HCT116 (cell line): ENCODE measurements at regions not wholly inside any gene's neighbourhood (a gene's known extent, or its start where the extent isn't known, plus 50 kb on each side); places are given as distances from the start of the nearest gene placed in this dataset.

Experiments used
- ATAC-seq: fragments of 200-7000 bp; cut with Tn5 transposase; 2 replicates; pipeline ENCODE4 v1.9.1; 2020; ENCODE audit warnings: mild to moderate bottlenecking, moderate library complexity
- BruUV-seq: library from RNA; stranded (reverse); fragments of 400-500 nt; replicated peaks from 2 replicates; lab custom pipeline; 2021; lab: Mats Ljungman, UMichigan
- CTCF ChIA-PET: fragments of 300-600 bp; sonication (Branson Sonifier 250); formaldehyde crosslinking; loops from one replicate; lab custom pipeline; 2021; ENCODE audit warnings: antibody characterized with exemption; lab: Charles Lee
- POLR2A ChIA-PET: fragments of 300-600, 350-600 bp; sonication (Branson Sonifier 250); formaldehyde crosslinking; loops from one replicate; lab custom pipeline; 2021; ENCODE audit warnings: antibody characterized with exemption; lab: Charles Lee
- RAD21 ChIA-PET, 2 experiments: fragments of 300-600 bp; sonication (Branson Sonifier 250); formaldehyde crosslinking; loops; one replicate each; lab custom pipeline; 2023; ENCODE audit warnings: low total read pairs in 2 of 2; ENCODE audit not compliant: uncharacterized antibody in 2 of 2, unreplicated experiment in 2 of 2, low non-redundant PET in 1 of 2; lab: Charles Lee
- DNase-seq: peaks from one replicate; pipeline ENCODE4 v3.0.0-alpha.2; 2010; ENCODE audit warnings: low read depth, low spot score
- H2AFZ ChIP-seq: fragments of 200-600 bp; shearing (Covaris generic), sonication (generic); 2 replicates; pipeline ENCODE4 v1.6.1; 2017; ENCODE audit warnings: low read depth, mixed run types, mixed read lengths, antibody characterized with exemption, low read length; ENCODE audit not compliant: poor library complexity, severe bottlenecking
- H3K27ac ChIP-seq: 2 replicates; pipeline ENCODE4 v1.5.1; 2012; ENCODE audit warnings: low read depth, low read length
- H3K27me3 ChIP-seq: fragments of 200-600 bp; sonication (generic); 2 replicates; pipeline ENCODE4 v1.6.1; 2016; ENCODE audit warnings: mixed run types, low read length, mixed read lengths; ENCODE audit not compliant: insufficient read depth
- H3K36me3 ChIP-seq, 2 experiments: fragments of 200-500 bp in 1 of 2; fragments of 200-600 bp in 1 of 2; sonication (Bioruptor generic) in 1 of 2; sonication (generic) in 1 of 2; 2 replicates each; pipeline versions ENCODE4 v1.5.1 to v1.6.1; 2014 to 2016; ENCODE audit warnings: low read length in 2 of 2, inconsistent platforms in 1 of 2, mixed read lengths in 1 of 2, mixed run types in 1 of 2; ENCODE audit not compliant: insufficient read depth in 2 of 2, control insufficient read depth in 1 of 2
- H3K4me1 ChIP-seq, 2 experiments: fragments of 200-600 bp in 1 of 2; sonication (generic) in 1 of 2; 2 replicates each; pipeline versions ENCODE4 v1.5.1 to v1.6.1; 2012 to 2017; ENCODE audit warnings: low read length in 2 of 2, inconsistent platforms in 1 of 2, mild to moderate bottlenecking in 1 of 2, mixed read lengths in 1 of 2, mixed run types in 1 of 2, moderate library complexity in 1 of 2; ENCODE audit not compliant: insufficient read depth in 2 of 2, control insufficient read depth in 1 of 2
- H3K4me2 ChIP-seq: fragments of 200-600 bp; sonication (generic); 2 replicates; pipeline ENCODE4 v1.6.1; 2017; ENCODE audit warnings: mixed run types, low read length, mixed read lengths
- H3K4me3 ChIP-seq, 2 experiments: fragments of 200-600 bp in 1 of 2; sonication (generic) in 1 of 2; replicated peaks in 1 of 2; 2 replicates each; pipeline ENCODE4 v1.5.1; 2011 to 2016; ENCODE audit warnings: low read length in 2 of 2, control low read depth in 1 of 2, low read depth in 1 of 2, mild to moderate bottlenecking in 1 of 2, mixed read lengths in 1 of 2, mixed run types in 1 of 2
- H3K79me2 ChIP-seq: fragments of 200-600 bp; sonication (generic); 2 replicates; pipeline ENCODE4 v1.6.1; 2017; ENCODE audit warnings: mild to moderate bottlenecking, mixed run types, low read length, moderate library complexity, mixed read lengths; ENCODE audit not compliant: insufficient read depth
- H3K9ac ChIP-seq: fragments of 200-600 bp; sonication (generic); 2 replicates; pipeline ENCODE4 v1.6.1; 2016; ENCODE audit warnings: low read length, mixed read lengths
- H3K9me2 ChIP-seq: fragments of 200-600 bp; sonication (generic), shearing (Covaris generic); 2 replicates; pipeline ENCODE4 v1.6.1; 2017; ENCODE audit warnings: mixed run types, mild to moderate bottlenecking, moderate library complexity; ENCODE audit not compliant: insufficient read depth
- H3K9me3 ChIP-seq, 2 experiments: fragments of 200-500 bp in 1 of 2; fragments of 200-600 bp in 1 of 2; sonication (Bioruptor generic) in 1 of 2; sonication (generic) in 1 of 2; 2 replicates each; pipeline ENCODE4 v1.6.1; 2014 to 2017; ENCODE audit warnings: low read length in 2 of 2, mixed read lengths in 2 of 2, inconsistent platforms in 1 of 2, low read depth in 1 of 2, mild to moderate bottlenecking in 1 of 2, mixed run types in 1 of 2, moderate library complexity in 1 of 2; ENCODE audit not compliant: control insufficient read depth in 1 of 2, insufficient read depth in 1 of 2
- H4K20me1 ChIP-seq: fragments of 200-600 bp; sonication (generic), shearing (Covaris generic); 2 replicates; pipeline ENCODE4 v1.6.1; 2017; ENCODE audit warnings: mixed run types, mild to moderate bottlenecking, moderate library complexity; ENCODE audit not compliant: insufficient read depth
- CTCF ChIP-seq, 3 experiments: fragments of 200-600 bp in 1 of 3; sonication (generic) in 1 of 3; IDR thresholded peaks in 2 of 3; conservative IDR thresholded peaks in 1 of 3; 2 replicates each; pipeline ENCODE4 v1.5.1; 2012 to 2017; ENCODE audit warnings: low read depth in 2 of 3, low read length in 2 of 3, antibody characterized with exemption in 1 of 3, borderline replicate concordance in 1 of 3, control low read depth in 1 of 3, mild to moderate bottlenecking in 1 of 3, mixed read lengths in 1 of 3, mixed run types in 1 of 3, moderate library complexity in 1 of 3; ENCODE audit not compliant: insufficient read depth in 1 of 3
- EGR1 ChIP-seq: IDR thresholded peaks from 2 replicates; pipeline ENCODE4 v1.6.1; 2012; ENCODE audit warnings: low read depth
- ELF1 ChIP-seq: IDR thresholded peaks from 2 replicates; pipeline ENCODE4 v1.6.1; 2012; ENCODE audit warnings: low read depth, borderline replicate concordance
- JUND ChIP-seq: IDR thresholded peaks from 2 replicates; pipeline ENCODE4 v1.6.1; 2012
- MAX ChIP-seq: IDR thresholded peaks from 2 replicates; pipeline ENCODE4 v1.6.1; 2012
- POLR2A ChIP-seq: IDR thresholded peaks from 2 replicates; pipeline ENCODE4 v1.7.0; 2011; ENCODE audit warnings: borderline replicate concordance; ENCODE audit not compliant: insufficient read depth, insufficient read length; ENCODE audit errors: extremely low read depth
- SP1 ChIP-seq: IDR thresholded peaks from 2 replicates; pipeline ENCODE4 v1.6.1; 2012; ENCODE audit warnings: low read depth
- intact Hi-C: fragments of 100-400 bp; cut with micrococcal nuclease; formaldehyde crosslinking; loops from 2 replicates; pipeline ENCODE4 v1.10.0; 2022

- no peak for TF ChIP-seq SP1
- no peak for TF ChIP-seq ELF1
- no peak for TF ChIP-seq CTCF (IDR thresholded peaks at IDR 0.05 in 2 of 3, conservative IDR thresholded peaks at IDR 0.05 in 1 of 3; ENCODE audit: borderline replicate concordance in 1 of 3, insufficient read depth in 1 of 3, low read depth in 2 of 3, low read length in 2 of 3)
Measured at GRCh38 chr13:61261746-61262472, 153.7 kb downstream of the PCDH20 start (continued).

- Histone ChIP-seq H3K4me2 (no peak overlapping the region), H3K27ac (no peak overlapping the region), H3K4me1 (no peaks in the 10 kb centered on the region), H3K9me3 (no peaks in the 10 kb centered on the region), H3K27me3 (no peaks in the 10 kb centered on the region), H3K4me3 (no peak overlapping the region), H3K79me2 (no peaks in the 10 kb centered on the region), H3K9ac (no peak overlapping the region), H3K36me3 (no peaks in the 10 kb centered on the region), H4K20me1 (no peaks in the 10 kb centered on the region), H3K9me2 (no peaks in the 10 kb centered on the region), H2AFZ (no peak overlapping the region)
- BruUV-seq, result no TSS peak
- TF ChIP-seq EGR1 (no peak), MAX (no peak), POLR2A (no peak), JUND (no peak)
- CTCF ChIA-PET, result no interaction called here
- intact Hi-C loops, result loop anchor here (5.0 kb wide), 1 partner anchor 631 kb away; no protein-coding TSS in a partner anchor
- ATAC-seq (no peak), DNase-seq (no peak)
- RAD21 ChIA-PET, result no interaction called here
- POLR2A ChIA-PET, result no interaction called here
Measured at GRCh38 chr13:61258185-61258584, 157.5 kb downstream of the PCDH20 start.
